ENCODE measurements at regions not wholly inside any gene's neighbourhood (a gene's known extent, or its start where the extent isn't known, plus 50 kb on each side); places are given as distances from the start of the nearest gene placed in this dataset. TPM values are rescaled to one million over a fixed set of nuclear protein-coding genes. Genes with fewer than 3 reads are reported as not detected.
"Not testable (repeated sequence)": the region's sequence is repeated elsewhere in the genome, so short reads cannot be mapped to it uniquely, and the experiment has no call there.

GRCh38 chr20:9015232-9015983, 53.5 kb upstream of the PLCB4 start:
- not testable (repeated sequence) for H3K4me2 ChIP-seq (ENCODE audit: low read length); H3K9ac ChIP-seq (ENCODE audit: low read length); H3K23ac ChIP-seq (ENCODE audit: low read length); H2BK5ac ChIP-seq (ENCODE audit: low read length); H3K56ac ChIP-seq (ENCODE audit: low read length); H3K4ac ChIP-seq (ENCODE audit: low read depth, low read length); H4K8ac ChIP-seq (ENCODE audit: low read depth, low read length); H3K79me1 ChIP-seq (ENCODE audit: low read length); H3K36me3 ChIP-seq (ENCODE audit: control insufficient read depth, insufficient read depth, low read length); H2AK5ac ChIP-seq (ENCODE audit: low read length); H3K18ac ChIP-seq (ENCODE audit: low read length); H3K4me3 ChIP-seq (ENCODE audit: low read length); H4K5ac ChIP-seq (ENCODE audit: low read length); DNase-seq; H3K79me2 ChIP-seq (ENCODE audit: control insufficient read depth, insufficient read depth, low read length); H2BK120ac ChIP-seq (ENCODE audit: low read depth, low read length); H3K27me3 ChIP-seq (ENCODE audit: insufficient read depth, low read length, poor library complexity); H3K4me1 ChIP-seq (ENCODE audit: control insufficient read depth, low read depth, low read length); H3K27ac ChIP-seq (ENCODE audit: low read depth, low read length); H2BK15ac ChIP-seq (replicated peaks; ENCODE audit: low read depth)
- WGBS (ENCODE audit: extremely low coverage, insufficient coverage, low lambda C conversion rate): 100% methylated on average over 1 of the region's 6 CpGs

- no peak overlapping the region for H3K23ac ChIP-seq (ENCODE audit: low read length)
- WGBS (ENCODE audit: extremely low coverage, insufficient coverage, low lambda C conversion rate): no CpG with 5 or more reads among the region's 1 CpG
These were observed 52.9 kb upstream of the PLCB4 start for GRCh38 chr20:9015984-9016324.

GRCh38 chr20:9018346-9018745, 50.5 kb upstream of the PLCB4 start:
- no peak overlapping the region for H3K27ac ChIP-seq (ENCODE audit: low read depth, low read length)
- H3K56ac ChIP-seq (ENCODE audit: low read length): no peak overlapping the region
- H3K36me3 ChIP-seq (ENCODE audit: control insufficient read depth, insufficient read depth, low read length): no peaks in the 10 kb centered on the region
- H3K79me2 ChIP-seq (ENCODE audit: control insufficient read depth, insufficient read depth, low read length): no peaks in the 10 kb centered on the region
- H3K4me2 ChIP-seq (ENCODE audit: low read length): no peak overlapping the region
- H2BK120ac ChIP-seq (ENCODE audit: low read depth, low read length): no peak overlapping the region
- WGBS (ENCODE audit: extremely low coverage, insufficient coverage, low lambda C conversion rate): no CpG with 5 or more reads among the region's 1 CpG
- no peak overlapping the region for H4K8ac ChIP-seq (ENCODE audit: low read depth, low read length)
- H3K4me1 ChIP-seq (ENCODE audit: control insufficient read depth, low read depth, low read length): peaks cover 3% of the 10 kb centered on the region
- no peak overlapping the region for H3K23ac ChIP-seq (ENCODE audit: low read length)
- no peak overlapping the region for H2AK5ac ChIP-seq (ENCODE audit: low read length)
- H3K4me3 ChIP-seq (ENCODE audit: low read length): no peak overlapping the region
- H3K18ac ChIP-seq (ENCODE audit: low read length): no peak overlapping the region
- H4K5ac ChIP-seq (ENCODE audit: low read length): no peak overlapping the region
- H2BK5ac ChIP-seq (ENCODE audit: low read length): no peak overlapping the region
- no peak for DNase-seq
- no peak overlapping the region for H2BK15ac ChIP-seq (replicated peaks; ENCODE audit: low read depth)
- no peak overlapping the region for H3K4ac ChIP-seq (ENCODE audit: low read depth, low read length)
- H3K79me1 ChIP-seq (ENCODE audit: low read length): no peaks in the 10 kb centered on the region
- no peak overlapping the region for H3K9ac ChIP-seq (ENCODE audit: low read length)
- no peaks in the 10 kb centered on the region for H3K27me3 ChIP-seq (ENCODE audit: insufficient read depth, low read length, poor library complexity)

More at GRCh38 chr20:9015984-9016324, 52.9 kb upstream of the PLCB4 start:
- no peaks in the 10 kb centered on the region for H3K79me1 ChIP-seq (ENCODE audit: low read length)
- no peaks in the 10 kb centered on the region for H3K36me3 ChIP-seq (ENCODE audit: control insufficient read depth, insufficient read depth, low read length)
- H3K27me3 ChIP-seq (ENCODE audit: insufficient read depth, low read length, poor library complexity): no peaks in the 10 kb centered on the region
- no peak overlapping the region for H3K4me3 ChIP-seq (ENCODE audit: low read length)
- H3K9ac ChIP-seq (ENCODE audit: low read length): no peak overlapping the region
- no peak overlapping the region for H2BK5ac ChIP-seq (ENCODE audit: low read length)
- no peak overlapping the region for H3K18ac ChIP-seq (ENCODE audit: low read length)
- no peak overlapping the region for H3K4me2 ChIP-seq (ENCODE audit: low read length)
- H3K27ac ChIP-seq (ENCODE audit: low read depth, low read length): no peak overlapping the region
- H3K4me1 ChIP-seq (ENCODE audit: control insufficient read depth, low read depth, low read length): peaks cover 3% of the 10 kb centered on the region
- no peak overlapping the region for H3K4ac ChIP-seq (ENCODE audit: low read depth, low read length)
- peak; percentile 71 for DNase-seq
- H3K79me2 ChIP-seq (ENCODE audit: control insufficient read depth, insufficient read depth, low read length): no peaks in the 10 kb centered on the region
- no peak overlapping the region for H2AK5ac ChIP-seq (ENCODE audit: low read length)
- H2BK15ac ChIP-seq (replicated peaks; ENCODE audit: low read depth): no peak overlapping the region
- H4K5ac ChIP-seq (ENCODE audit: low read length): no peak overlapping the region
- H3K56ac ChIP-seq (ENCODE audit: low read length): no peak overlapping the region
- H4K8ac ChIP-seq (ENCODE audit: low read depth, low read length): no peak overlapping the region
- H2BK120ac ChIP-seq (ENCODE audit: low read depth, low read length): no peak overlapping the region

Small RNA genes in the stretch of these regions (small RNA-seq; reads per million reads assigned to genes)
- gene RF00017 (ENCODE audit: insufficient read depth): not detected

Measured in mesendoderm (in vitro differentiated cells).